Urinary bladder (tissue), 3 donors: ENCODE measurements at regions not wholly inside any gene's neighbourhood (a gene's known extent, or its start where the extent isn't known, plus 50 kb on each side); places are given as distances from the start of the nearest gene placed in this dataset.

Experiments
- DNase-seq: peaks from one replicate; pipeline ENCODE4 v3.0.0-alpha.2; 2015; ENCODE audit errors: extremely low spot score
- H3K27ac ChIP-seq: one replicate; pipeline ENCODE4 v1.5.1; 2013; ENCODE audit warnings: low read depth, mild to moderate bottlenecking, moderate library complexity
- H3K36me3 ChIP-seq: one replicate; pipeline ENCODE4 v1.6.1; 2013; ENCODE audit warnings: mild to moderate bottlenecking, moderate library complexity; ENCODE audit not compliant: insufficient read depth
- H3K4me1 ChIP-seq: one replicate; pipeline ENCODE4 v1.6.1; 2013; ENCODE audit warnings: mild to moderate bottlenecking, moderate library complexity; ENCODE audit not compliant: insufficient read depth
- H3K4me3 ChIP-seq: one replicate; pipeline ENCODE4 v1.5.1; 2013; ENCODE audit warnings: low read depth, low read length
- WGBS: extraction: QIAGEN DNeasy Blood & Tissue Kit; methylation state at CpG from one replicate; pipeline ENCODE4 v1.1.7; 2013; 5-methylcytosine and 5-hydroxymethylcytosine counted together
- donor health status: healthy with polysubstance abuse.
- donor health status: healthy.

- Histone ChIP-seq H3K27ac (no peak overlapping the region), H3K36me3 (no peaks in the 10 kb centered on the region), H3K4me3 (no peak overlapping the region), H3K4me1 (peaks cover 2% of the 10 kb centered on the region)
- WGBS = 80% methylated on average over 3 of the region's 3 CpGs
- DNase-seq = no peak
These were observed 137.5 kb upstream of the JUN start for GRCh38 chr1:58921342-58921741.

- no peak overlapping the region for H3K4me3 ChIP-seq
- H3K36me3 ChIP-seq = no peaks in the 10 kb centered on the region
- no peak for DNase-seq
- H3K27ac ChIP-seq = peak overlapping the region; percentile 42
- peaks cover 2% of the 10 kb centered on the region for H3K4me1 ChIP-seq
- WGBS = 96% methylated on average over 2 of the region's 2 CpGs
These were observed 137.9 kb upstream of the JUN start for GRCh38 chr1:58921751-58922150.

- Histone ChIP-seq H3K4me1 (peaks cover 2% of the 10 kb centered on the region), H3K4me3 (no peak overlapping the region), H3K27ac (peak overlapping the region; percentile 42), H3K36me3 (no peaks in the 10 kb centered on the region)
- 26% methylated on average over 13 of the region's 13 CpGs for WGBS
- DNase-seq = peak; percentile 85
These were observed 138.6 kb upstream of the JUN start for GRCh38 chr1:58922302-58923089.

DNA sequence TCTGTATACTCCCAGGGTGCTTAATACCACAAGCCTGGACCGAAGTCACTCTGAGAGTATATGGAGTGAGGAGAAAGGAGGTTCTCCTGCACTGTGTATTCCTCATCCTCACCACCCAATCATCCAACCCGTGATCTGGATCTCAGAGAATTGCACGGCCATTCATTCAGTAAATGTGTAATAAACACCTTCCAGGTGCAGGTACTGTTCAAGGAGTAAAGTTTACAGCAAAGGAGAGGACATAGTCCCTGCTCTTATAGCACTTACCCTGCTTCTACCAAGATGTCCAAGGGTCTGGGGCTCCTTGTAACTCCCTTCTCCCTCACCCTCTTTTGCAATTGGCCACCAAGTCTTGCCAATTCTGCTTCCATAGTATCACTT is 139.2 kb upstream of the JUN start:
- 95% methylated on average over 3 of the region's 3 CpGs for WGBS
- peaks cover 2% of the 10 kb centered on the region for H3K4me1 ChIP-seq
- H3K27ac ChIP-seq = no peak overlapping the region
- H3K36me3 ChIP-seq = no peaks in the 10 kb centered on the region
- DNase-seq = no peak
- H3K4me3 ChIP-seq = no peak overlapping the region

- Histone ChIP-seq H3K4me1 (peaks cover 2% of the 10 kb centered on the region), H3K27ac (no peak overlapping the region), H3K4me3 (no peak overlapping the region), H3K36me3 (no peaks in the 10 kb centered on the region)
- no peak for DNase-seq
These were observed 140.2 kb upstream of the JUN start for GRCh38 chr1:58924016-58924565.

DNA sequence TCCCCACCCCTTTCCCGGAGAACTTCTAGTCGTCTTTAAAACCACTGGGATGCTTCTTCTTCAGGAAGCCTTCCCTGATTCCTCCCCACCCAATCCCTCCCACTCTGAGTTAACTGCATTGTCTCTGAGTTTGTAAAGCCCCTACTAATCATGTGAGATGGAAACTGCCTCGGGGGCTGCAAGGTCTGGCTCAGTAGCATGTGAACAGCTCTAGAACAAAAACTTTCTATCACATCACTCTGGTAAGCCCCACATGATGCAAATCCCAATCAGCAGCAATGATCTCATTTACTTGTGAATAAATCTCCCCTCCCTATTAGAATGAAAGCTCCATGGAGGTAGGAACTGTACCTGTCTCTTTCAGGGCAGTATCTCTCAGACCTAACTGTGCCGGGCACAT is 141.0 kb upstream of the JUN start:
- Histone ChIP-seq H3K4me1 (peaks cover 2% of the 10 kb centered on the region), H3K27ac (no peak overlapping the region), H3K4me3 (no peak overlapping the region), H3K36me3 (no peaks in the 10 kb centered on the region)
- 93% methylated on average over 4 of the region's 4 CpGs for WGBS
- no peak for DNase-seq

DNA sequence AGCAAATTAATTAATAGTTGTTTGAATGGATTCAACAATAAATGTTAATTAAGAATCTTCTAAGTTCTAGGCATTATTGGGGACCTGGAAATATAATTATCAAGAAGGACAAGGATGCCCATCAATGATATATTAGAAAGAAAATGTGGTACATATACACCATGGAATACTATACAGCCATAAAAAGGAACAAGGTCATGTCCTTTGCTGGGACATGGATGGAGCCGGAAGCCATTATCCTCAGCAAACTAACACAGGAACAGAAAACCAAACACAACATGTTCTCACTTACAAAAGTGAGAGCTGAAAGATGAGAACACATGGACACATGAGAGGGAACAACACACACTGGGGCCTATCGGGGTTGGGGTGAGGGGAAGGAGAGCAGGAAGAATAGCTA is 141.4 kb upstream of the JUN start:
- 97% methylated on average over 2 of the region's 2 CpGs for WGBS

DNA sequence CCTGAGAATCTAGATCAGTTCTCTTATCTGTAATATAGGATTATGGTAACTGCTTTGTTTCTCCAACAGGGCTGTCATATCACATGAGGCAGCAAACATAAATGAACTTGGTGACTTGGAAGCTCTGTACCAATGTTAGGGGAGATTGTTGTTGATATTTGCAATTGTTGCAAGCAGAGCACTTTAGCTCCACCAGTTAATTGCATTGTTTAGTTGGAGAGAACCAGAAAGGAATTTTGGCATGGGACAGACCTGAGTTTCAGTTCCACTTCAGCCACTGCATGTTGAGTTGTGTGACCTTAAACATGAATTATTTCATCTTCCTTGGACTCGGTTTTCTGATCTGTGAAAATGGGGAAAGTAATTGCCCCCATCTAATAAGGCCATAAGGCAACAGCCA is 142.3 kb upstream of the JUN start:
- Histone ChIP-seq H3K4me3 (no peak overlapping the region), H3K36me3 (no peaks in the 10 kb centered on the region), H3K4me1 (peaks cover 2% of the 10 kb centered on the region), H3K27ac (no peak overlapping the region)
- WGBS = 48% methylated on average over 1 of the region's 1 CpG
- DNase-seq = no peak

More for the DNA sequence above, 141.4 kb upstream of the JUN start:
- no peak for DNase-seq
- Histone ChIP-seq H3K27ac (no peak overlapping the region), H3K4me3 (no peak overlapping the region), H3K36me3 (no peaks in the 10 kb centered on the region), H3K4me1 (peaks cover 2% of the 10 kb centered on the region)

DNA sequence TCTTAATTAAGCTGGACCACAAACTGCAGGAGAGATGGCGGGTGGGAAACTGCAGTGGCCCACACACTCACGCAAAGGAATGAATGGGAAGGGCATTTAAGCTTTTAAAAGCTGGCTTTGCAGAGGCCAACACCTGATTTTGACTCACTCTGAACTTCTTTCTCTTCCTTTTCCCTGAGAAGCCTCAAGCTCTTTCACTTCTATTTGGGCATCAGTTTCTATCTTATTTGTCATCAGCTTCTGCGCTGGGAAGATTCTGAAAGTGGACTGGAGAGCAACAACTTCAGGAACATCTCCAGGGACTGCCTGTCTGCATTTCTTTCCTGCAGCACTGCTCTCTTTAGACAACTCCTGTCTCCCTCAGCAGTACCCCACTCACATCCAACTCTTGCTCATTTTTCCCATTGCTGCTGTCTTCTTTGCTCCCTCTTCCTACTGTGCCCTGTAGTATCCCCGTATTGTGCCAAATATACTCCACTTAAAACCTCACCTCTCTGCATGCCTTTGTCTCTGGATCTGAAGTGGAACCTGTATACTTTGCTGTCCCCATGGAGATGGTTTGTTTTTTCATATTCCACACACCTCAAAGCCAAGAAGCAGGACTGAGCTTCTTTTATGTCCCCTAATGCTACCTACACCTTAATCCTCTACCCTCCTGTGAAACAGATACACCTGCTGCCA is 143.3 kb upstream of the JUN start:
- 79% methylated on average over 4 of the region's 4 CpGs for WGBS
- Histone ChIP-seq H3K4me1 (no peaks in the 10 kb centered on the region), H3K4me3 (no peak overlapping the region), H3K36me3 (no peaks in the 10 kb centered on the region), H3K27ac (no peak overlapping the region)
- no peak for DNase-seq

DNA sequence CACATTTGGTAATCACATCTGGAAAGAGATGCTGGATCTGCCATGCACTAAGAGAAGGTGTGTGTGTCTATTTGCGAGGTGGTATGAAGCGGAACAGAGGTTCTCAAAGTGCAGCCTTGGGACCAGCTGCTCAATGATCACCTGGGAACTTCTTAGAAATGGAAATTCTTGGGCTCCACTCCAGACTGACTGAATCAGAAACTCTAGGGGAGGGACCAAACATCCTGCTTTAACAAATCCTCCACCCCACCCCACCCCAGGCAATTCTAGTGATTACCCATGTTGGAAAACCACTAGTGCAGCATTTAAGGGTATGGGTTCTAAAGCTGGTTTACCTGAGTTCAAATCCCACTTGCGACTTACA is 143.9 kb upstream of the JUN start:
- WGBS = over 99% methylated on average over 3 of the region's 3 CpGs
- no peaks in the 10 kb centered on the region for H3K36me3 ChIP-seq
- DNase-seq = no peak
- no peak overlapping the region for H3K27ac ChIP-seq
- H3K4me1 ChIP-seq = no peaks in the 10 kb centered on the region
- H3K4me3 ChIP-seq = no peak overlapping the region

GRCh38 chr1:58928514-58928913 is 144.7 kb upstream of the JUN start:
- no peak overlapping the region for H3K4me3 ChIP-seq
- no peak overlapping the region for H3K27ac ChIP-seq
- no peaks in the 10 kb centered on the region for H3K4me1 ChIP-seq
- DNase-seq = no peak
- no peaks in the 10 kb centered on the region for H3K36me3 ChIP-seq
- WGBS = 91% methylated on average over 6 of the region's 6 CpGs

DNA sequence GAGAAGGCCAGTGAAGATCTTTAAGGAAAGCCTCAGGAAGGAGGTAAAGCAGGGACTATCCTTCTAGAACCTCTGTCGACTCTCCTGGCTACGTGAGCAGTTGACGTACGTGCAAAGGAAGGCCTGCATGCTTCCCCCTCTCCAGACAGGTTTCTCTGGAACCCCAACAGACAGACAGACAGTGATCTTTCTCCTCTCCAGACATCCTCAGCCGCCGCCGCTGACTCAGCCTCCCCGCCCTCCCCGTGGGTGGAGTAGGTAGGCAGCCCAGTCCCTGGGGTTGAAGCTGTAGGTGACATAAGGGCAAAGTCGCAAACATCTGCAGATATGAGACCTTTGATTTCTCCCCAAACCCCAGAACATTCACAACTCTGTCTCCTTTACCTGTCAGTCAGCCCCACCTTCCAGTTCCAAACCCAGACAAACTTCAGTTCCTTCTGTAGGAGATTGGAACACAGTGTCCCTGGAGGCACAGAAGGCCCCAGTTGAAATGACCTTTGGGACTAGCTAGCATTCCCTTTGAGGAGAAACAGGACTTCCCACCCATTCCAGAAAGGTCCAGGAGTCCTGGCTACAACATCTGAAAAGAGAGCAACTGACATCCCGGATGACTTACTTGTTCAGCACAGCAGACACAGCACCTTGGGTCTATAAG is 146.0 kb upstream of the JUN start:
- no peak for DNase-seq
- no peaks in the 10 kb centered on the region for H3K4me1 ChIP-seq
- no peak overlapping the region for H3K27ac ChIP-seq
- no peaks in the 10 kb centered on the region for H3K36me3 ChIP-seq
- WGBS = 90% methylated on average over 11 of the region's 11 CpGs
- no peak overlapping the region for H3K4me3 ChIP-seq

- DNase-seq = no peak
- H3K36me3 ChIP-seq = no peaks in the 10 kb centered on the region
- H3K4me1 ChIP-seq = no peaks in the 10 kb centered on the region
- 88% methylated on average over 2 of the region's 2 CpGs for WGBS
- no peak overlapping the region for H3K4me3 ChIP-seq
- no peak overlapping the region for H3K27ac ChIP-seq
These were observed 147.2 kb upstream of the JUN start for GRCh38 chr1:58931024-58931423.

GRCh38 chr1:58931756-58932155 is 147.9 kb upstream of the JUN start:
- no peak overlapping the region for H3K4me3 ChIP-seq
- H3K36me3 ChIP-seq = no peaks in the 10 kb centered on the region
- WGBS = 92% methylated on average over 6 of the region's 6 CpGs
- H3K4me1 ChIP-seq = no peaks in the 10 kb centered on the region
- no peak overlapping the region for H3K27ac ChIP-seq
- no peak for DNase-seq
